Prostate gland (tissue), 2 donors: ENCODE measurements at regions not wholly inside any gene's neighbourhood (a gene's known extent, or its start where the extent isn't known, plus 50 kb on each side); places are given as distances from the start of the nearest gene placed in this dataset.
"Not testable (repeated sequence)": the region's sequence is repeated elsewhere in the genome, so short reads cannot be mapped to it uniquely, and the experiment has no call there.

Experiments used
- DNase-seq: peaks from one replicate; pipeline ENCODE4 v3.0.0-alpha.2; 2019; ENCODE audit warnings: low spot score
- H3K27ac ChIP-seq, 2 donors: fragments of 200-600 bp; sonication (generic); 2 replicates each; pipeline ENCODE4 v1.5.1; 2017 to 2019
- H3K27me3 ChIP-seq: fragments of 200-600 bp; sonication (generic); replicated peaks from 2 replicates; pipeline ENCODE4 v1.5.1; 2019; ENCODE audit not compliant: insufficient read depth
- H3K36me3 ChIP-seq, 2 donors: fragments of 200-600 bp; sonication (generic); 1 replicate in 1 of 2; 2 replicates in 1 of 2; pipeline versions ENCODE4 v1.5.1 to v1.8.1; 2017 to 2019
- H3K4me1 ChIP-seq: fragments of 200-600 bp; sonication (generic); replicated peaks from 2 replicates; pipeline ENCODE4 v1.5.1; 2019
- H3K4me3 ChIP-seq, 2 donors: fragments of 200-600 bp; sonication (generic); 2 replicates each; pipeline ENCODE4 v1.5.1; 2017 to 2019
- H3K9me3 ChIP-seq: fragments of 200-600 bp; sonication (generic); 2 replicates; pipeline ENCODE4 v1.5.1; 2017
- CTCF ChIP-seq, 4 experiments: fragments of 200-600 bp in 2 of 4; fragments of 450-650 bp in 2 of 4; sonication (generic) in 2 of 4; IDR thresholded peaks; 1 replicate in 3 of 4; 2 replicates in 1 of 4; pipeline ENCODE4 v1.5.1; 2016 to 2019; ENCODE audit warnings: antibody characterized with exemption in 4 of 4, mild to moderate bottlenecking in 2 of 4, moderate library complexity in 2 of 4
- POLR2A ChIP-seq: fragments of 450-650 bp; IDR thresholded peaks from one replicate; pipeline ENCODE4 v1.6.1; 2016; ENCODE audit warnings: antibody characterized with exemption, mild to moderate bottlenecking
- POLR2AphosphoS5 ChIP-seq: sonication (generic); formaldehyde crosslinking; IDR thresholded peaks from one replicate; pipeline ENCODE4 v1.6.1; 2017; ENCODE audit warnings: antibody characterized with exemption
- WGBS: methylation state at CpG from one replicate; pipeline ENCODE4 v1.1.5; 2018; 5-methylcytosine and 5-hydroxymethylcytosine counted together
- intact Hi-C: fragments of 100-400 bp; cut with DNase I; formaldehyde crosslinking; loops from one replicate; pipeline ENCODE4 v1.14.2; 2022

- Histone ChIP-seq H3K27me3 (no peaks in the 10 kb centered on the region), H3K4me1 (no peaks in the 10 kb centered on the region), H3K36me3 (no peaks in the 10 kb centered on the region), H3K4me3 (no peak overlapping the region), H3K27ac (no peak overlapping the region), H3K9me3 (no peaks in the 10 kb centered on the region)
- intact Hi-C loops: no loop called here
- TF ChIP-seq POLR2A (no peak), POLR2AphosphoS5 (no peak), CTCF (IDR thresholded peaks at IDR 0.05) (no peak)
- no peak for DNase-seq
- WGBS: 74% methylated on average over 2 of the region's 2 CpGs
Observed at GRCh38 chr3:140857993-140858392, 83.6 kb upstream of the SLC25A36 start.

GRCh38 chr3:140859592-140860336 lies 81.9 kb upstream of the SLC25A36 start:
- Histone ChIP-seq H3K27me3 (no peaks in the 10 kb centered on the region), H3K4me3 (no peak overlapping the region), H3K9me3 (no peaks in the 10 kb centered on the region), H3K36me3 (no peaks in the 10 kb centered on the region), H3K27ac (no peak overlapping the region), H3K4me1 (no peaks in the 10 kb centered on the region)
- intact Hi-C loops: loop anchor here (5.0 kb wide), 2 partner anchors 922 to 1432 kb away; partner anchors contain the start of gene CLSTN2
- no peak for DNase-seq
- no peak for TF ChIP-seq CTCF (IDR thresholded peaks at IDR 0.05)
- no peak for TF ChIP-seq POLR2A
- no peak for TF ChIP-seq POLR2AphosphoS5
- 51% methylated on average over 5 of the region's 5 CpGs for WGBS

- TF ChIP-seq CTCF (IDR thresholded peaks at IDR 0.05): peak in 3 of 4 experiments; percentile 44 to 50 (median 50)
- no peak for TF ChIP-seq POLR2A
- no peak for TF ChIP-seq POLR2AphosphoS5
- Histone ChIP-seq H3K27me3 (no peaks in the 10 kb centered on the region), H3K9me3 (no peaks in the 10 kb centered on the region), H3K4me3 (no peak overlapping the region), H3K36me3 (no peaks in the 10 kb centered on the region), H3K27ac (no peak overlapping the region), H3K4me1 (no peaks in the 10 kb centered on the region)
- WGBS: 9% methylated on average over 6 of the region's 6 CpGs
- intact Hi-C loops: loop anchor here (5.0 kb wide), 2 partner anchors 926 to 1436 kb away; partner anchors contain the start of gene CLSTN2
- peak; percentile 47 for DNase-seq
Observed at GRCh38 chr3:140863580-140864009, 78.0 kb upstream of the SLC25A36 start.

- TF ChIP-seq POLR2A: no peak
- no peak for TF ChIP-seq POLR2AphosphoS5
- TF ChIP-seq CTCF (IDR thresholded peaks at IDR 0.05): no peak
- DNase-seq: no peak
- Histone ChIP-seq H3K4me3 (no peak overlapping the region), H3K9me3 (no peaks in the 10 kb centered on the region), H3K4me1 (no peaks in the 10 kb centered on the region), H3K36me3 (no peaks in the 10 kb centered on the region), H3K27ac (no peak overlapping the region), H3K27me3 (no peaks in the 10 kb centered on the region)
- intact Hi-C loops: no loop called here
- WGBS: 83% methylated on average over 4 of the region's 4 CpGs
Observed at GRCh38 chr3:140870351-140870750, 71.3 kb upstream of the SLC25A36 start.

GRCh38 chr3:140871022-140871421 lies 70.6 kb upstream of the SLC25A36 start:
- WGBS: 83% methylated on average over 2 of the region's 2 CpGs
- no peaks in the 10 kb centered on the region for H3K4me1 ChIP-seq
- intact Hi-C loops: no loop called here

GRCh38 chr3:140872165-140872564 lies 69.5 kb upstream of the SLC25A36 start:
- WGBS: 58% methylated on average over 4 of the region's 4 CpGs
- H3K27ac ChIP-seq, intact Hi-C loops, H3K27me3 ChIP-seq, H3K36me3 ChIP-seq, H3K9me3 ChIP-seq, H3K4me3 ChIP-seq, H3K4me1 ChIP-seq, DNase-seq: not testable (repeated sequence)

More at GRCh38 chr3:140871022-140871421, 70.6 kb upstream of the SLC25A36 start:
- no peaks in the 10 kb centered on the region for H3K27me3 ChIP-seq
- DNase-seq: no peak
- H3K27ac ChIP-seq: no peak overlapping the region
- H3K9me3 ChIP-seq: no peaks in the 10 kb centered on the region
- no peaks in the 10 kb centered on the region for H3K36me3 ChIP-seq
- no peak overlapping the region for H3K4me3 ChIP-seq
- TF ChIP-seq POLR2AphosphoS5: no peak
- TF ChIP-seq CTCF (IDR thresholded peaks at IDR 0.05): no peak
